ENCODE measurements at regions not wholly inside any gene's neighbourhood (a gene's known extent, or its start where the extent isn't known, plus 50 kb on each side); places are given as distances from the start of the nearest gene placed in this dataset.

GRCh38 chr10:62715383-62715782 is 89.1 kb upstream of the ADO start:
- no peaks in the 10 kb centered on the region for H3K4me1 ChIP-seq (ENCODE audit: control insufficient read depth, insufficient read depth, low read length)
- H3K27ac ChIP-seq (ENCODE audit: extremely low read depth, low read depth, low read length), result no peak overlapping the region
- TF ChIP-seq ZEB2 (tag by site-specific recombination; IDR thresholded peaks at IDR 0.05), result no peak
- no peak for TF ChIP-seq ZNF24 (tag by site-specific recombination; IDR thresholded peaks at IDR 0.05)
- no peak for TF ChIP-seq ZSCAN30 (tag by site-specific recombination; IDR thresholded peaks at IDR 0.05)
- no peak for TF ChIP-seq RBAK (tag by site-specific recombination; IDR thresholded peaks at IDR 0.05)
- TF ChIP-seq ELK4 (IDR thresholded peaks at IDR 0.05; ENCODE audit: borderline replicate concordance, low read depth, low read length), result no peak
- no peak for TF ChIP-seq ZNF175 (tag by site-specific recombination; IDR thresholded peaks at IDR 0.05)
- no peak for TF ChIP-seq ZNF639 (tag by site-specific recombination; IDR thresholded peaks at IDR 0.05)
- H3K9me3 ChIP-seq (ENCODE audit: control insufficient read depth, insufficient read depth, low read depth, low read length), result no peaks in the 10 kb centered on the region
- ChIA-PET CTCF (no interaction called here), POLR2A (no interaction called here)
- no peak overlapping the region for H3K4me3 ChIP-seq (ENCODE audit: low read depth, low read length)
- no peaks in the 10 kb centered on the region for H3K36me3 ChIP-seq (ENCODE audit: control insufficient read depth in 2 of 2, insufficient read depth in 1 of 2, low read length in 2 of 2)

- POLR2A ChIA-PET, result no interaction called here
- TF ChIP-seq ZNF529 (tag by site-specific recombination; IDR thresholded peaks at IDR 0.05; ENCODE audit: insufficient replicate concordance) (no peak), ZNF133 (tag by site-specific recombination; IDR thresholded peaks at IDR 0.05) (no peak), ZNF140 (tag by site-specific recombination; IDR thresholded peaks at IDR 0.05) (no peak), ZNF660 (tag by site-specific recombination; IDR thresholded peaks at IDR 0.05) (no peak), ZBTB44 (tag by site-specific recombination; IDR thresholded peaks at IDR 0.05) (no peak), ZNF473 (tag by site-specific recombination; IDR thresholded peaks at IDR 0.05) (no peak), ZNF513 (tag by site-specific recombination; IDR thresholded peaks at IDR 0.05) (no peak), ZNF26 (tag by site-specific recombination; IDR thresholded peaks at IDR 0.05) (no peak)
- Histone ChIP-seq H3K4me1 (ENCODE audit: control insufficient read depth, insufficient read depth, low read length) (no peaks in the 10 kb centered on the region), H3K27ac (ENCODE audit: extremely low read depth, low read depth, low read length) (no peak overlapping the region), H3K4me3 (ENCODE audit: low read depth, low read length) (no peak overlapping the region), H3K9me3 (ENCODE audit: control insufficient read depth, insufficient read depth, low read depth, low read length) (no peaks in the 10 kb centered on the region), H3K36me3 (ENCODE audit: control insufficient read depth in 2 of 2, insufficient read depth in 1 of 2, low read length in 2 of 2) (no peaks in the 10 kb centered on the region)
- CTCF ChIA-PET, result no interaction called here
Observed at GRCh38 chr10:62718585-62718984, 85.9 kb upstream of the ADO start.

- no peak for TF ChIP-seq ZBTB48 (tag by site-specific recombination; IDR thresholded peaks at IDR 0.05)
- no peaks in the 10 kb centered on the region for H3K9me3 ChIP-seq (ENCODE audit: control insufficient read depth, insufficient read depth, low read depth, low read length)
- no peak overlapping the region for H3K27ac ChIP-seq (ENCODE audit: extremely low read depth, low read depth, low read length)
- H3K4me1 ChIP-seq (ENCODE audit: control insufficient read depth, insufficient read depth, low read length), result no peaks in the 10 kb centered on the region
- H3K36me3 ChIP-seq (ENCODE audit: control insufficient read depth in 2 of 2, insufficient read depth in 1 of 2, low read length in 2 of 2), result no peaks in the 10 kb centered on the region
- no peak overlapping the region for H3K4me3 ChIP-seq (ENCODE audit: low read depth, low read length)
- ChIA-PET CTCF (no interaction called here), POLR2A (no interaction called here)
Observed at GRCh38 chr10:62719061-62719460, 85.5 kb upstream of the ADO start.
